Nephron progenitor cell (in vitro differentiated cells): ENCODE measurements at regions not wholly inside any gene's neighbourhood (a gene's known extent, or its start where the extent isn't known, plus 50 kb on each side); places are given as distances from the start of the nearest gene placed in this dataset.

Experiments used
- DNase-seq: peaks from one replicate; pipeline ENCODE4 v3.0.0; 2021
- H3K27ac Mint-ChIP-seq: 2 replicates; pipeline ENCODE4 v1.8.0; 2021; ENCODE audit warnings: mild to moderate bottlenecking, moderate library complexity, mixed read lengths
- H3K27me3 Mint-ChIP-seq: 2 replicates; pipeline ENCODE4 v1.8.0; 2021; ENCODE audit warnings: mild to moderate bottlenecking, low read depth, mixed read lengths; ENCODE audit not compliant: poor library complexity
- H3K36me3 Mint-ChIP-seq: 2 replicates; pipeline ENCODE4 v1.8.0; 2021; ENCODE audit warnings: low read depth, mixed read lengths
- H3K4me1 Mint-ChIP-seq: 2 replicates; pipeline ENCODE4 v1.8.0; 2021; ENCODE audit warnings: mixed read lengths
- H3K4me3 Mint-ChIP-seq: 2 replicates; pipeline ENCODE4 v1.8.0; 2021; ENCODE audit warnings: mild to moderate bottlenecking, moderate library complexity, mixed read lengths
- H3K9me3 Mint-ChIP-seq: 2 replicates; pipeline ENCODE4 v1.8.0; 2021; ENCODE audit warnings: mild to moderate bottlenecking, moderate library complexity, mixed read lengths
- TF ChIP-seq, protein P1 (sequence below): fragments of 200-600 bp; sonication (generic); IDR thresholded peaks from 2 replicates; pipeline ENCODE4 v1.5.0; 2021; ENCODE audit warnings: antibody characterized with exemption

DNA sequence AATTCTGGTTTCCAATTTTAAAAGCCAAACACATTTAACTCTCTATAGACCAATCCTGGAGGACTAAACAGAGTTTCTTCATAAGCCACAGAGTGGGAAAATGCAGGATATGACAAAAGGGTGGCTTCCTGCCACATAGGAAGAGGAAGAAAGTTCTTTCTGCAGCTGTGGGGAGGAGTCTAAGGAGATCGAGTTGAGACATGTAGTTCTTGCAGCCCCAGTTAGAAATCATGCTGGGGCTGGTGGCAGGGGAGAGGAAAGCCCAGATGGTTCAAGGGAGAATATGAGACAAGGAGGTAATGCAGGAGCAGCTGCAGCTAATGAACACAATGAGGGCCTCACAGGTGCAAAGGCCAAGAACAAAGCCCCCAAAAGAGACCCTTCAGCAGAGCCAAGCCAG lies 85.0 kb upstream of the ARID2 start:
- Mint-ChIP-seq H3K27ac (peak overlapping the region; percentile 22), H3K36me3 (no peaks in the 10 kb centered on the region), H3K4me1 (peaks cover 10% of the 10 kb centered on the region), H3K9me3 (peaks cover 5% of the 10 kb centered on the region), H3K4me3 (no peak overlapping the region), H3K27me3 (peaks cover 5% of the 10 kb centered on the region)
- no peak for DNase-seq
- TF ChIP-seq, protein P1, sequence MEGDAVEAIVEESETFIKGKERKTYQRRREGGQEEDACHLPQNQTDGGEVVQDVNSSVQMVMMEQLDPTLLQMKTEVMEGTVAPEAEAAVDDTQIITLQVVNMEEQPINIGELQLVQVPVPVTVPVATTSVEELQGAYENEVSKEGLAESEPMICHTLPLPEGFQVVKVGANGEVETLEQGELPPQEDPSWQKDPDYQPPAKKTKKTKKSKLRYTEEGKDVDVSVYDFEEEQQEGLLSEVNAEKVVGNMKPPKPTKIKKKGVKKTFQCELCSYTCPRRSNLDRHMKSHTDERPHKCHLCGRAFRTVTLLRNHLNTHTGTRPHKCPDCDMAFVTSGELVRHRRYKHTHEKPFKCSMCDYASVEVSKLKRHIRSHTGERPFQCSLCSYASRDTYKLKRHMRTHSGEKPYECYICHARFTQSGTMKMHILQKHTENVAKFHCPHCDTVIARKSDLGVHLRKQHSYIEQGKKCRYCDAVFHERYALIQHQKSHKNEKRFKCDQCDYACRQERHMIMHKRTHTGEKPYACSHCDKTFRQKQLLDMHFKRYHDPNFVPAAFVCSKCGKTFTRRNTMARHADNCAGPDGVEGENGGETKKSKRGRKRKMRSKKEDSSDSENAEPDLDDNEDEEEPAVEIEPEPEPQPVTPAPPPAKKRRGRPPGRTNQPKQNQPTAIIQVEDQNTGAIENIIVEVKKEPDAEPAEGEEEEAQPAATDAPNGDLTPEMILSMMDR: no peak

DNA sequence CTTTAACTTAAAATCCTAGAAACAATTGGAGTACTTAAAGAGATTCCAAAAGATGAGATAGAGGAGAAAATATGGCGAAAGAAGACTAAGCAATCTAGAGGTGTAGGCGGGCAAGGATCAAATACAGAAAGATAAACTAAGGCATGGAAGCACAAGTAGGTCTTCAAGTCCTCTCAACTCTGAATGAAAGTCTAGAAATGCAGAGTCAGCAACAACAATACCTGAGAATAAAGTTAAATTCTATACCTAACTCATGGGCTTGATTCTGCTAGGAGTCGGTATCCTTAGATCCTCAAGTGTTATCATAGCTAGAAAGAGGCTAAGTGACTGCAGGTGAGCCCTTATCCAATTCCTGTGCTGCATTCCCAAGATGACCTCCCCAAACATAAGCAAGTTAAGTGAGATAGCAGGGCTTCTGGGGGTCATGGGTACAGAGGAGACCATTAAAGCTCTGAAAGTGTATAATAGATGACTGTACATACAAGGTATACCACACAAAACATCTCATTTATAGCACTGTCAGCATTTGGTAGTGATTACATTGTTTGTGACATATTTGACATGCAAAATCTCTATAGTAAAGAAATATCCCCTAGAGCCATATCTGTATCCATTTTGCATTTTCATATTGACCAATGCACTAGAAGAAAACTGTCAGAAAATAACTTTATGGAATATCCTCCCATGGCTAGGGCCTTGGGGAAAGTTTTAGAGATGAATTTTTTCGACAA lies 82.5 kb upstream of the ARID2 start:
- TF ChIP-seq, protein P1: no peak
- Mint-ChIP-seq H3K4me3 (no peak overlapping the region), H3K27me3 (peaks cover 11% of the 10 kb centered on the region), H3K36me3 (no peaks in the 10 kb centered on the region), H3K9me3 (no peaks in the 10 kb centered on the region), H3K4me1 (peaks cover 10% of the 10 kb centered on the region), H3K27ac (no peak overlapping the region)
- no peak for DNase-seq

- H3K4me3 Mint-ChIP-seq: no peak overlapping the region
- no peaks in the 10 kb centered on the region for H3K36me3 Mint-ChIP-seq
- no peak overlapping the region for H3K27ac Mint-ChIP-seq
- peaks cover 11% of the 10 kb centered on the region for H3K27me3 Mint-ChIP-seq
- H3K4me1 Mint-ChIP-seq: peaks cover 10% of the 10 kb centered on the region
- no peaks in the 10 kb centered on the region for H3K9me3 Mint-ChIP-seq
- no peak for DNase-seq
- TF ChIP-seq, protein P1: no peak
Observed at GRCh38 chr12:45648070-45648469, 81.4 kb upstream of the ARID2 start.

DNA sequence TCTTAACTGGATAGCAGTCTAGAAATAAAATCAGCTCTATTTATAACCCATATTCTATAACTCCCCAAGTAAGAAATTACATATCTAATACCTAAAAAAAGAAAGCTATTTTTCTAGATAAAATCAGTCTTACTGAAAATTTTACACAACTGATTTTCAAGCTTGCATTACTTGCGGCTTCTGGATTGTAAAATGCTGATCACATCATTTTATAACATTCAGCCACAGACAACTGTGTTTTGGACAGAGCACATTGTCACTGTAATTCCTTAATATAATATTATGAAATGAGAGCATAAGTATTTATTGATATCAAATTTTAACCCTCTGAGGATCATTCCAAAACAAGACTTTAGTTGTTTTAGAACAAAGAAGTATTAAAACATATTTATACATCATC lies 78.5 kb upstream of the ARID2 start:
- H3K4me1 Mint-ChIP-seq: peaks cover 1% of the 10 kb centered on the region
- no peak for DNase-seq
- H3K36me3 Mint-ChIP-seq: no peaks in the 10 kb centered on the region
- no peak overlapping the region for H3K4me3 Mint-ChIP-seq
- no peak overlapping the region for H3K27ac Mint-ChIP-seq
- TF ChIP-seq, protein P1: no peak
- H3K27me3 Mint-ChIP-seq: peaks cover 7% of the 10 kb centered on the region
- no peaks in the 10 kb centered on the region for H3K9me3 Mint-ChIP-seq

DNA sequence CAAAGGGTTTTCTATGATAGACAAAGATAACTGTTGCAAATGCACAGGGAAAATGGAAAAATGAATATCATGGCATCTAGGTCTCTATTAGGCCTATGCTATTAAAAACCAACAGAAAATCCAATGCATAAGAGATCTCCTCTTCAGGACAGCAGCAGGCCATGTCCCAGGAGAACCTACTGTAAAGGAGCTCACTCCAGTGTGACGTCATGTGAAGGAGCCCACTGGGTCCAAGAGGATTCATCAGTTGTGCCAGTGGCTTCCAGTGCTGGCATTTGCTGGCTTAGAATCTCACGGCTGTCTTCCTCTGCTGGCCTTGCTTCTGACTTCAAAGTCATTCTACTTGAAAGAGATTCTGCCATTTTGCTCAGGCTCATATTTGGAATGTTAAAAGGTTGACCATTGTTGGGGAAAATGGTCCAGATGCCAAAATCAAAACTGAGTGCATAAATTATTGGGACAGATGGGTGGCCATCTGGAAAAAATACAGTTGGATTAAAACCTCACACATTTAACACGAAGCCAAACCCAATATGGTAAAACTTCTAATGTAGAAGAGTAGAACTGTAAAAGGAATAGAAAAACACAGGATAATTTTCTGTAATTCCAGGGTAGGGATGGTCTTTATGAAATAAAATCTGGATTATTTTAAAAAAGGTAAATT lies 75.4 kb upstream of the ARID2 start:
- Mint-ChIP-seq H3K27me3 (peaks cover 7% of the 10 kb centered on the region), H3K4me1 (no peaks in the 10 kb centered on the region), H3K36me3 (no peaks in the 10 kb centered on the region), H3K27ac (no peak overlapping the region), H3K4me3 (no peak overlapping the region), H3K9me3 (no peaks in the 10 kb centered on the region)
- TF ChIP-seq, protein P1: no peak
- DNase-seq: no peak

GRCh38 chr12:45655186-45655585 lies 74.3 kb upstream of the ARID2 start:
- H3K4me1 Mint-ChIP-seq: no peaks in the 10 kb centered on the region
- H3K4me3 Mint-ChIP-seq: no peak overlapping the region
- peak; percentile 4 for DNase-seq
- no peaks in the 10 kb centered on the region for H3K36me3 Mint-ChIP-seq
- TF ChIP-seq, protein P1: no peak
- no peaks in the 10 kb centered on the region for H3K9me3 Mint-ChIP-seq
- no peak overlapping the region for H3K27ac Mint-ChIP-seq
- H3K27me3 Mint-ChIP-seq: no peaks in the 10 kb centered on the region
